Choroid plexus epithelial cell (primary cell): ENCODE measurements at regions not wholly inside any gene's neighbourhood (a gene's known extent, or its start where the extent isn't known, plus 50 kb on each side); places are given as distances from the start of the nearest gene placed in this dataset.

Experiments
- DNase-seq: peaks from one replicate; pipeline ENCODE4 v3.0.0-alpha.2; 2010; ENCODE audit warnings: low read depth
- H3K4me3 ChIP-seq: 2 replicates; pipeline ENCODE4 v1.5.1; 2011; ENCODE audit warnings: low read depth, mild to moderate bottlenecking, control low read depth, low read length, moderate library complexity
- TF ChIP-seq, protein P1 (sequence below): conservative IDR thresholded peaks from 2 replicates; pipeline ENCODE4 v1.5.1; 2011; ENCODE audit warnings: low read depth, mild to moderate bottlenecking, control low read depth, inconsistent platforms, low read length, moderate library complexity

DNA sequence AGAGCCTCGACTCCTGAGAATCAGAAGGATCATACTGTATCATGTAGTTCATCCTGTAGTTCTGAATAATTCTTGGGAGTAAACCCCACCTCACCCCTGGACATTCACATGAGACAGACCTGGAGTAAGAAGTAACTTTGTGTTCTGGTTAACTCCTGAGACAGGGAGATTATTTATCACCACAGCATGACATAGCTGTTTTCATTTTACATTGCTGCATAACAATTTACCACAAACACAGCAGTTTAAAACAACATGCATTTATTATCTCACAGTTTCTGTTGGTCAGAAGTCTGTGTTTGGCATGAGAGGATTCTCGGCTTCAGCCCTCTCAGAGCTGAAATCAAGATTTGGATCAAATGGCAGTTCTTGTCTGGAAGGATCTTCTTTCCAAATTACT is 855.8 kb upstream of the FANCL start:
- DNase-seq, result no peak
- TF ChIP-seq, protein P1, sequence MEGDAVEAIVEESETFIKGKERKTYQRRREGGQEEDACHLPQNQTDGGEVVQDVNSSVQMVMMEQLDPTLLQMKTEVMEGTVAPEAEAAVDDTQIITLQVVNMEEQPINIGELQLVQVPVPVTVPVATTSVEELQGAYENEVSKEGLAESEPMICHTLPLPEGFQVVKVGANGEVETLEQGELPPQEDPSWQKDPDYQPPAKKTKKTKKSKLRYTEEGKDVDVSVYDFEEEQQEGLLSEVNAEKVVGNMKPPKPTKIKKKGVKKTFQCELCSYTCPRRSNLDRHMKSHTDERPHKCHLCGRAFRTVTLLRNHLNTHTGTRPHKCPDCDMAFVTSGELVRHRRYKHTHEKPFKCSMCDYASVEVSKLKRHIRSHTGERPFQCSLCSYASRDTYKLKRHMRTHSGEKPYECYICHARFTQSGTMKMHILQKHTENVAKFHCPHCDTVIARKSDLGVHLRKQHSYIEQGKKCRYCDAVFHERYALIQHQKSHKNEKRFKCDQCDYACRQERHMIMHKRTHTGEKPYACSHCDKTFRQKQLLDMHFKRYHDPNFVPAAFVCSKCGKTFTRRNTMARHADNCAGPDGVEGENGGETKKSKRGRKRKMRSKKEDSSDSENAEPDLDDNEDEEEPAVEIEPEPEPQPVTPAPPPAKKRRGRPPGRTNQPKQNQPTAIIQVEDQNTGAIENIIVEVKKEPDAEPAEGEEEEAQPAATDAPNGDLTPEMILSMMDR, result no peak
- H3K4me3 ChIP-seq, result no peak overlapping the region

DNA sequence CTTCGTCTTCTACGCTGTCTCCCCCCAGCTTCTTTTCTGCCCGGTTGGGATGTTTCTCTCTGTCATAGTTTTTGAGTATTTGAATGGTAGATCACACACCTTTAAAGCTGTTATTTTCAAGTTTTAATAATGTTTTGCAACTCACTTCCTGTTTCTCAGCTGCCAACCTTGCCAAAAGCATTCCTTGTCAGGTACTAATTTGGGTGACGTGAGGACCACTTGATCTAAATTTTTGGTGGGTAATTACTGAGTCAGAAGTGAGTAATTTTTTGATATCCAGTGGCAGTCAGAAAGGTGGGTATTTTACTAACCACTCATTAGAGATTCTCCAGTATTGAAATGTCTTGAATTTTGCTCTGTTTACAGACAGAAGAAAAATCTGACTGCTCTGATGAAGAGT is 852.4 kb upstream of the FANCL start:
- TF ChIP-seq, protein P1, result no peak
- no peak for DNase-seq
- H3K4me3 ChIP-seq, result no peak overlapping the region

DNA sequence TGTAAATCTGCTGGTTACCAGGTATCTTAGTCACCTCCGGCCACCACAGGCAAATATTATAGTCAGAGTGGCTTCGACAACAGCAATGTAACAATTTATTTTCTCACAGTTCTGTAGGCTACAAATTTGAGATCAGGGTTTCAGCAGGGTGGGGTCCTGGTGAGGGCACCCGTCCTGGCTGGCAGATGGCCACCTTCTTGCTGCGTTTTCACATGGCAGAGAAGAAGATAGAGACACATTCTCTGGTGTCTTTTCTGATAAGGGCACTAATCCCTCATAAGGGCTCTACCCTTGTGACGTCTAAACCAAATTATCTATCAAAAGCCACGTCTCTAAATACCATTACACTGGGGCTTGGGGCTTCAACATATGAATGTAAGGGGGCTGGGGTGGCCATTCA is 843.2 kb upstream of the FANCL start:
- TF ChIP-seq, protein P1, result no peak
- no peak overlapping the region for H3K4me3 ChIP-seq
- no peak for DNase-seq

DNA sequence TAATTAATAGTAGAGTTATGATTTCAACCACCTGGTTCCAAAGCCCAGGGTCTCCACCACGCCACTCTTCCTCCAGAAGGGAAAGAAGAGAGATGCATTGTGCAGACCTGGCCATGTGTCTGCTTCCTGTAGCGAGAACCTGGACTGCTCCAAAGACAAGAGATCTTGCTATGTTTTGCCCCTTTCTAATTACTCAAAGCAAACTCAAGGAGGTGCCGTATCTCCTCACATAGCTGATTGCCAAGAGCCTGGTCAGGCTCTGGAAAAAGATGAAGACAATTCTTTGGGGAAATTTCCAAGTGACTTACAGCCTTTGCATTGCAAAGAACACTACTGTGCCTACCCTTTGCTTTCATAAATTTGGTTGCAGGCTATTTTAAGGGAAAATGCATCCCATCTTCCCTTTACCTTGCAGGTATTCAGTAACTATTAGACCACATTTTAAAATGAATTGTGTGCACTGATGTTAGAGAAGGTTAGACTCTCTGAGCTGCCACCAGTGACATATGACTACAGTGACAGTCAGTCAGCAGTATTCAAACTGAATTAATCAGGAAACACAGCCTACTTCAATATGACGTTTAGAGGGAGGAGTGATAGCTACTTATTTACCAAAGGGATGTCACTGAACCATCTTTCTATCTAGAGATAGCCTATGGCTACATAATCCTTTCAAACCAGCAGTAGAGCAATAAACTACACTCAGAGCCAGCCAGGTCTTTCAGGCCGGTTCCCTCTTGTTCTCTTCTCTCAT is 842.1 kb upstream of the FANCL start:
- H3K4me3 ChIP-seq, result no peak overlapping the region
- TF ChIP-seq, protein P1, result no peak
- DNase-seq, result peak; percentile 5

DNA sequence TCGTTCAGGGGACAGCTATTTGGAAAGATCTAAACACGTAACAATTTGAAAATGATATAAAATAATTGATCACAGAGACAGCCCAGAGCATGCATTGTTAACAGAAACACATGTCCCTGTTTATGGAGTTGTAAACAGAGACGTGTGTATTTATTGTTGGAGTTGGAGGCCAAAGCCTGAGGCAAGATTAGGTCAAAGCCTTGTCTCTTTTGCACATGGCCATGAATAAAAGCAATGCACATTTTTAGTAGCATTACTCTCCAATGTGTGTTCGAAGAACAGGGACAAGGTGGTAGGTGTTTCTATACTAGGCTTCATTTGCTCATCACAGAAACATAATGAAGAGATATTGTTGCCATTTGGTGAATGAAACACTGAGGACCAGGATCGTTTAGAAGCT is 841.5 kb upstream of the FANCL start:
- TF ChIP-seq, protein P1, result no peak
- no peak for DNase-seq
- H3K4me3 ChIP-seq, result no peak overlapping the region

DNA sequence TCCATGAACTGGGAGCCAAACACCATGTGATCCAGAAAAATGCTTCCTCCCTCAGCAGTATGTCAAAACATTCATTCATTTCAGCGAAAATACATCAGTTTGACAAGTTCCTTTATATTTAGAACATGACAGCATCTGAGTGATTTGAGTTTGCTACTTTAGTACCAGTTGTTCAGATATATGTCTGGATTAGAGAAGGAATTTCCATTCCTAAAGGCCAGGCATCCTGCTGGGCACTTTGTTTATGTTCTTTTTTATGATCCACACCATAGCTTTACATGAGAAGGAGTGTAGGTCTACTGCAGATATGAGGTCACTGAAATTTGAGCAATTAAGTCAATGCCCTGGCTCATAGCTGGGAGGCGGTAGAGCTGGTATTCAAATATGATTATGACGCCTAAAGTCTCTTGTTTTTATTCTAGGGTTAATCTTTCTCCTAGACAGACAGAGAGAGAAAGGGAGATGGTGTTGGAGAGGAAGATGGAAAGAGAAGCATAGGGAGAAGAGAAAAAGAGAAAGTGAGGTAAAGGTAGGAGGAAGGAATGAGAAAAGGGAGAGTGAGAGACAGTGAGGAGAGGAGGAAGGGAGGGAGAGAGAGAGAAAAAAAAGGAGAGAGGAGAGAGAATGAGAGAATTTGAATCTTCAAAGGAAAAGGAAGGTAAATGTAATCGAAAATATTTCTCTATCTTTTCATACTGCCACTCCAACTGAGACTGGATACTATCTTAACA is 839.5 kb upstream of the FANCL start:
- H3K4me3 ChIP-seq, result no peak overlapping the region
- TF ChIP-seq, protein P1, result no peak

More for the DNA sequence above, 839.5 kb upstream of the FANCL start:
- DNase-seq, result no peak
